ENCODE measurements at regions not wholly inside any gene's neighbourhood (a gene's known extent, or its start where the extent isn't known, plus 50 kb on each side); places are given as distances from the start of the nearest gene placed in this dataset.
"Not testable (repeated sequence)": the region's sequence is repeated elsewhere in the genome, so short reads cannot be mapped to it uniquely, and the experiment has no call there.

- Mint-ChIP-seq H3K4me1 (no peaks in the 10 kb centered on the region), H3K27ac (no peak overlapping the region), H3K9me3 (peaks cover 17 to 20% (median 19%) of the 10 kb centered on the region in 3 donors), H3K4me3 (no peak overlapping the region), H3K27me3 (no peaks in the 10 kb centered on the region), H3K36me3 (no peaks in the 10 kb centered on the region)
- ChIA-PET CTCF (interaction anchor here in 1 of 2 donors (0.6 kb wide), 1 partner anchor 739 kb away, joined by 3 read pairs; no protein-coding TSS in a partner anchor), POLR2A (no interaction called here)
- no peaks in the 10 kb centered on the region for H3K36me3 ChIP-seq (ENCODE audit: control insufficient read depth in 2 of 2, extremely low read depth in 1 of 2, insufficient read depth in 1 of 2, low read length in 1 of 2)
- no peak overlapping the region for H3K4me3 ChIP-seq (ENCODE audit: control insufficient read depth in 1 of 2, extremely low read depth in 1 of 2, low read length in 1 of 2)
- H3K27ac ChIP-seq (ENCODE audit: low read length), result no peak overlapping the region
- H3K9me3 ChIP-seq, result no peaks in the 10 kb centered on the region
- no peaks in the 10 kb centered on the region for H3K27me3 ChIP-seq (replicated peaks in 1 of 2; ENCODE audit: control insufficient read depth in 2 of 2, extremely low read depth in 1 of 2, insufficient read depth in 2 of 2, low read length in 1 of 2)
- DNase-seq, result no peak
- no peak for ATAC-seq (replicated peaks in 1 of 4)
- no peaks in the 10 kb centered on the region for H3K4me1 ChIP-seq (ENCODE audit: control insufficient read depth in 1 of 2, extremely low read depth in 1 of 2, insufficient read depth in 2 of 2, low read length in 2 of 2)
- WGBS (ENCODE audit: insufficient coverage), result no CpG with 5 or more reads among the region's 2 CpGs
Measured at GRCh38 chr14:83004456-83005006, 1470.9 kb upstream of the SEL1L start.

- ATAC-seq (replicated peaks in 1 of 4), result no peak
- H3K27ac Mint-ChIP-seq, result no peak overlapping the region
- peaks cover 21 to 29% (median 22%) of the 10 kb centered on the region in 3 donors for H3K9me3 Mint-ChIP-seq
- H3K27ac ChIP-seq (ENCODE audit: low read length), result no peak overlapping the region
- no peaks in the 10 kb centered on the region for H3K27me3 Mint-ChIP-seq
- H3K27me3 ChIP-seq (replicated peaks in 1 of 2; ENCODE audit: control insufficient read depth in 2 of 2, extremely low read depth in 1 of 2, insufficient read depth in 2 of 2, low read length in 1 of 2), result no peaks in the 10 kb centered on the region
- H3K4me1 ChIP-seq (ENCODE audit: control insufficient read depth in 1 of 2, extremely low read depth in 1 of 2, insufficient read depth in 2 of 2, low read length in 2 of 2), result no peaks in the 10 kb centered on the region
- no CpG with 5 or more reads among the region's 1 CpG for WGBS (ENCODE audit: insufficient coverage)
- no peaks in the 10 kb centered on the region for H3K36me3 ChIP-seq (ENCODE audit: control insufficient read depth in 2 of 2, extremely low read depth in 1 of 2, insufficient read depth in 1 of 2, low read length in 1 of 2)
- no peak overlapping the region for H3K4me3 ChIP-seq (ENCODE audit: control insufficient read depth in 1 of 2, extremely low read depth in 1 of 2, low read length in 1 of 2)
- ChIA-PET CTCF (no interaction called here), POLR2A (no interaction called here)
- no peaks in the 10 kb centered on the region for H3K4me1 Mint-ChIP-seq
- H3K36me3 Mint-ChIP-seq, result no peaks in the 10 kb centered on the region
- no peaks in the 10 kb centered on the region for H3K9me3 ChIP-seq
- no peak overlapping the region for H3K4me3 Mint-ChIP-seq
- no peak for DNase-seq
Measured at GRCh38 chr14:83006121-83006670, 1472.5 kb upstream of the SEL1L start.

GRCh38 chr14:83007052-83007451 is 1473.4 kb upstream of the SEL1L start:
- H3K27me3 Mint-ChIP-seq; H3K4me3 Mint-ChIP-seq; DNase-seq; H3K27ac Mint-ChIP-seq; H3K4me3 ChIP-seq (ENCODE audit: control insufficient read depth in 1 of 2, extremely low read depth in 1 of 2, low read length in 1 of 2); H3K4me1 Mint-ChIP-seq; H3K27ac ChIP-seq (ENCODE audit: low read length); H3K9me3 ChIP-seq; ATAC-seq (replicated peaks in 1 of 4); POLR2A ChIA-PET; H3K4me1 ChIP-seq (ENCODE audit: control insufficient read depth in 1 of 2, extremely low read depth in 1 of 2, insufficient read depth in 2 of 2, low read length in 2 of 2); H3K36me3 ChIP-seq (ENCODE audit: control insufficient read depth in 2 of 2, extremely low read depth in 1 of 2, insufficient read depth in 1 of 2, low read length in 1 of 2); H3K36me3 Mint-ChIP-seq; CTCF ChIA-PET; H3K27me3 ChIP-seq (replicated peaks in 1 of 2; ENCODE audit: control insufficient read depth in 2 of 2, extremely low read depth in 1 of 2, insufficient read depth in 2 of 2, low read length in 1 of 2): not testable (repeated sequence)
- no CpG with 5 or more reads among the region's 7 CpGs for WGBS (ENCODE audit: insufficient coverage)
- H3K9me3 Mint-ChIP-seq, result peaks cover 24 to 33% (median 25%) of the 10 kb centered on the region in 3 donors

- no peak overlapping the region for H3K27ac ChIP-seq (ENCODE audit: low read length)
- ChIA-PET POLR2A (interaction anchor here in 1 of 2 donors (0.6 kb wide), 1 partner anchor 130 kb away, joined by 3 read pairs; no protein-coding TSS in a partner anchor), CTCF (no interaction called here)
- ATAC-seq (replicated peaks in 1 of 4), result no peak
- Mint-ChIP-seq H3K4me3 (no peak overlapping the region), H3K27me3 (no peaks in the 10 kb centered on the region), H3K4me1 (no peaks in the 10 kb centered on the region), H3K9me3 (peaks cover 24 to 33% (median 25%) of the 10 kb centered on the region in 3 donors), H3K27ac (no peak overlapping the region), H3K36me3 (no peaks in the 10 kb centered on the region)
- no peaks in the 10 kb centered on the region for H3K4me1 ChIP-seq (ENCODE audit: control insufficient read depth in 1 of 2, extremely low read depth in 1 of 2, insufficient read depth in 2 of 2, low read length in 2 of 2)
- WGBS (ENCODE audit: insufficient coverage), result no CpG with 5 or more reads among the region's 1 CpG
- H3K27me3 ChIP-seq (replicated peaks in 1 of 2; ENCODE audit: control insufficient read depth in 2 of 2, extremely low read depth in 1 of 2, insufficient read depth in 2 of 2, low read length in 1 of 2), result no peaks in the 10 kb centered on the region
- H3K4me3 ChIP-seq (ENCODE audit: control insufficient read depth in 1 of 2, extremely low read depth in 1 of 2, low read length in 1 of 2), result no peak overlapping the region
- H3K36me3 ChIP-seq (ENCODE audit: control insufficient read depth in 2 of 2, extremely low read depth in 1 of 2, insufficient read depth in 1 of 2, low read length in 1 of 2), result no peaks in the 10 kb centered on the region
- no peaks in the 10 kb centered on the region for H3K9me3 ChIP-seq
- DNase-seq, result no peak
Measured at GRCh38 chr14:83007641-83008225, 1474.1 kb upstream of the SEL1L start.

GRCh38 chr14:83017296-83017695 is 1483.6 kb upstream of the SEL1L start:
- Mint-ChIP-seq H3K4me1 (no peaks in the 10 kb centered on the region), H3K9me3 (peaks cover 18 to 26% (median 21%) of the 10 kb centered on the region in 3 donors), H3K36me3 (no peaks in the 10 kb centered on the region), H3K27ac (no peak overlapping the region), H3K4me3 (no peak overlapping the region), H3K27me3 (no peaks in the 10 kb centered on the region)
- Histone ChIP-seq H3K36me3 (ENCODE audit: control insufficient read depth in 2 of 2, extremely low read depth in 1 of 2, insufficient read depth in 1 of 2, low read length in 1 of 2) (no peaks in the 10 kb centered on the region), H3K4me1 (ENCODE audit: control insufficient read depth in 1 of 2, extremely low read depth in 1 of 2, insufficient read depth in 2 of 2, low read length in 2 of 2) (no peaks in the 10 kb centered on the region), H3K9me3 (no peaks in the 10 kb centered on the region), H3K27me3 (replicated peaks in 1 of 2; ENCODE audit: control insufficient read depth in 2 of 2, extremely low read depth in 1 of 2, insufficient read depth in 2 of 2, low read length in 1 of 2) (no peaks in the 10 kb centered on the region), H3K27ac (ENCODE audit: low read length) (no peak overlapping the region), H3K4me3 (ENCODE audit: control insufficient read depth in 1 of 2, extremely low read depth in 1 of 2, low read length in 1 of 2) (no peak overlapping the region)
- POLR2A ChIA-PET, result no interaction called here
- DNase-seq (no peak), ATAC-seq (replicated peaks in 1 of 4) (no peak)
- no CpG with 5 or more reads among the region's 5 CpGs for WGBS (ENCODE audit: insufficient coverage)
- CTCF ChIA-PET, result no interaction called here

- H3K27ac ChIP-seq (ENCODE audit: low read length), result no peak overlapping the region
- peaks cover 12 to 29% (median 21%) of the 10 kb centered on the region in 3 donors for H3K9me3 Mint-ChIP-seq
- no peaks in the 10 kb centered on the region for H3K27me3 Mint-ChIP-seq
- H3K36me3 ChIP-seq (ENCODE audit: control insufficient read depth in 2 of 2, extremely low read depth in 1 of 2, insufficient read depth in 1 of 2, low read length in 1 of 2), result no peaks in the 10 kb centered on the region
- no peaks in the 10 kb centered on the region for H3K4me1 ChIP-seq (ENCODE audit: control insufficient read depth in 1 of 2, extremely low read depth in 1 of 2, insufficient read depth in 2 of 2, low read length in 2 of 2)
- no peak overlapping the region for H3K4me3 Mint-ChIP-seq
- H3K36me3 Mint-ChIP-seq, result no peaks in the 10 kb centered on the region
- H3K9me3 ChIP-seq, result no peaks in the 10 kb centered on the region
- no peak overlapping the region for H3K4me3 ChIP-seq (ENCODE audit: control insufficient read depth in 1 of 2, extremely low read depth in 1 of 2, low read length in 1 of 2)
- POLR2A ChIA-PET, result interaction anchor here in 1 of 2 donors (0.6 kb wide), 2 partner anchors 65 to 180 kb away, joined by 3 to 5 read pairs; no protein-coding TSS in a partner anchor
- no peak overlapping the region for H3K27ac Mint-ChIP-seq
- WGBS (ENCODE audit: insufficient coverage), result 44% methylated on average over 1 of the region's 3 CpGs
- no peaks in the 10 kb centered on the region for H3K27me3 ChIP-seq (replicated peaks in 1 of 2; ENCODE audit: control insufficient read depth in 2 of 2, extremely low read depth in 1 of 2, insufficient read depth in 2 of 2, low read length in 1 of 2)
- CTCF ChIA-PET, result no interaction called here
- H3K4me1 Mint-ChIP-seq, result no peaks in the 10 kb centered on the region
- DNase-seq, result no peak
- no peak for ATAC-seq (replicated peaks in 1 of 4)
Measured at GRCh38 chr14:83019744-83020414, 1486.2 kb upstream of the SEL1L start.
